HEK293T (cell line): ENCODE measurements at regions not wholly inside any gene's neighbourhood (a gene's known extent, or its start where the extent isn't known, plus 50 kb on each side); places are given as distances from the start of the nearest gene placed in this dataset.

Experiments used
- CTCF ChIA-PET: fragments of 350-600 bp; formaldehyde crosslinking; extraction: SDS; loops from one replicate; lab custom pipeline; 2021; ENCODE audit warnings: antibody characterized with exemption, inconsistent platforms; lab: Yijun Ruan, JAX
- POLR2A ChIA-PET: fragments of 350-600 bp; formaldehyde crosslinking; extraction: SDS; loops from one replicate; lab custom pipeline; 2020; ENCODE audit warnings: antibody characterized with exemption, inconsistent platforms; lab: Yijun Ruan, JAX
- DNase-seq: peaks from one replicate; pipeline ENCODE4 v3.0.0; 2012; ENCODE audit warnings: mixed read lengths; ENCODE audit errors: extremely low spot score
- ARNT ChIP-seq: fragments of 450-650 bp; IDR thresholded peaks from 2 replicates; pipeline ENCODE4 v1.6.1; 2017; ENCODE audit warnings: mild to moderate bottlenecking
- BHLHE40 ChIP-seq: fragments of 450-650 bp; IDR thresholded peaks from 2 replicates; pipeline ENCODE4 v1.6.1; 2016; ENCODE audit warnings: mild to moderate bottlenecking, moderate library complexity, borderline replicate concordance
- CTBP1 ChIP-seq: fragments of 450-650 bp; IDR thresholded peaks from 2 replicates; pipeline ENCODE4 v1.6.1; 2016; ENCODE audit warnings: borderline replicate concordance
- ELF4 ChIP-seq: fragments of 450-650 bp; IDR thresholded peaks from 2 replicates; pipeline ENCODE4 v1.6.1; 2017; ENCODE audit warnings: antibody characterized with exemption
- FOXA1 ChIP-seq: fragments of 450-650 bp; IDR thresholded peaks from 2 replicates; pipeline ENCODE4 v1.6.1; 2016; ENCODE audit warnings: mild to moderate bottlenecking
- FOXK2 ChIP-seq: fragments of 450-650 bp; IDR thresholded peaks from 2 replicates; pipeline ENCODE4 v1.6.1; 2016; ENCODE audit warnings: mild to moderate bottlenecking
- FOXM1 ChIP-seq: fragments of 450-650 bp; IDR thresholded peaks from 2 replicates; pipeline ENCODE4 v1.6.1; 2017; ENCODE audit warnings: mild to moderate bottlenecking, borderline replicate concordance
- HDGF ChIP-seq: fragments of 450-650 bp; IDR thresholded peaks from 2 replicates; pipeline ENCODE4 v1.6.1; 2017; ENCODE audit warnings: antibody characterized with exemption, borderline replicate concordance
- L3MBTL2 ChIP-seq: fragments of 450-650 bp; conservative IDR thresholded peaks from 2 replicates; pipeline ENCODE4 v1.6.1; 2016; ENCODE audit warnings: mild to moderate bottlenecking
- LEF1 ChIP-seq: fragments of 450-650 bp; IDR thresholded peaks from 2 replicates; pipeline ENCODE4 v1.6.1; 2017; ENCODE audit warnings: mild to moderate bottlenecking, borderline replicate concordance
- NFRKB ChIP-seq: fragments of 450-650 bp; IDR thresholded peaks from 2 replicates; pipeline ENCODE4 v1.6.1; 2016; ENCODE audit warnings: mild to moderate bottlenecking, moderate library complexity
- PKNOX1 ChIP-seq: fragments of 450-650 bp; IDR thresholded peaks from 2 replicates; pipeline ENCODE4 v1.6.1; 2016
- SP1 ChIP-seq: fragments of 450-650 bp; IDR thresholded peaks from 2 replicates; pipeline ENCODE4 v1.6.1; 2017
- SUZ12 ChIP-seq: fragments of 450-650 bp; IDR thresholded peaks from 2 replicates; pipeline ENCODE4 v1.6.1; 2016; ENCODE audit warnings: mild to moderate bottlenecking
- TARDBP ChIP-seq: fragments of 450-650 bp; IDR thresholded peaks from 2 replicates; pipeline ENCODE4 v1.6.1; 2016
- ZNF384 ChIP-seq: fragments of 450-650 bp; IDR thresholded peaks from 2 replicates; pipeline ENCODE4 v1.6.1; 2016

- TF ChIP-seq CTBP1 (no peak), LEF1 (no peak), ARNT (no peak), ZNF384 (no peak)
- POLR2A ChIA-PET, result no interaction called here
- no peak for DNase-seq
- CTCF ChIA-PET, result no interaction called here
Observed at GRCh38 chr9:28656727-28657126, 1083.4 kb upstream of the C9orf72 start.

DNA sequence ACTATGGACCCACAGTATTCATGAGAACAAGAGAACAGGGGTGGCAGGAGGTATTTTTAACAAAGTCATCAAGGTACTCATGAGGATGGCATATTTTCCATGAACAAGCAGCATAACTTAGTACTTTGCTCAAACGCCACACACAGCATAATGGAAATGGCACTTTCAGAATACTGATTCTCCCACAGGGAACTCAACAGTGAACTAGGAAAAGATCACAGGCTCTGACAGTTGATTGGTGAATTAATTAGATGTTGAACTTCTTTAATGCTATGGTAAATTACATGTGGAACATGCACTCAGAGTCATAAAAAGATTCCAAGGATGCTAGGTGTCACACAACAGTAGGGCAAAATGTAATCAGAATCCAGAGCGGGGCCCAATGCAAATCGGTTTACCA lies 1088.6 kb upstream of the C9orf72 start:
- ChIA-PET CTCF (no interaction called here), POLR2A (no interaction called here)
- TF ChIP-seq LEF1 (no peak), L3MBTL2 (no peak), ARNT (no peak), ELF4 (no peak), TARDBP (no peak), FOXM1 (no peak)
- no peak for DNase-seq

- TF ChIP-seq NFRKB (no peak), LEF1 (no peak), FOXM1 (no peak), FOXK2 (no peak), L3MBTL2 (no peak), BHLHE40 (no peak), FOXA1 (no peak), ARNT (no peak), ELF4 (no peak), PKNOX1 (no peak), ZNF384 (no peak), SUZ12 (no peak), SP1 (no peak), TARDBP (no peak), HDGF (no peak), CTBP1 (no peak)
- CTCF ChIA-PET, result no interaction called here
- POLR2A ChIA-PET, result no interaction called here
- no peak for DNase-seq
Observed at GRCh38 chr9:28662675-28663074, 1089.4 kb upstream of the C9orf72 start.

DNA sequence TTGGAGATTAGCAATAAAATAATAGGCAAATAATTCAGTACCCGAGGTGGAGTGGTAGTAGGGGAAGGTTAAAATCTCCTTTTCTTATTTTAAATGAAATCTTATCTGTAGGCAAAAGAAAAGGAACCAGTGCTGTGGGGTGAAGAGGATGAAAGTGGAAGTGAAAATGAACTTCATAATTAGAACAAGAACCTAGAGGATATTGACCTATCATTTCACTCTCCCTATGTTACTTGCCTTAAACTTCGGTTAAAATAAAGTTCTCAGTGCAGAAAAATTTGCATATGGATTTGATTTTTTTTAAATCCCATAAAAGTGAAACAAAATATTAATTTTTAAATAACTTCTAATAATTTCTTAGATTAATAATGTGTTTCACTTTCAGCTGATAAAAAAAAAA lies 1094.9 kb upstream of the C9orf72 start:
- ChIA-PET CTCF (no interaction called here), POLR2A (no interaction called here)
- no peak for DNase-seq
- TF ChIP-seq CTBP1 (no peak), FOXM1 (no peak), SP1 (no peak), ELF4 (no peak), TARDBP (no peak), NFRKB (no peak), SUZ12 (no peak), FOXK2 (no peak), FOXA1 (no peak), ZNF384 (no peak), ARNT (no peak), BHLHE40 (no peak), HDGF (no peak), LEF1 (no peak)

- TF ChIP-seq ARNT, result no peak
- CTCF ChIA-PET, result no interaction called here
- DNase-seq, result no peak
- POLR2A ChIA-PET, result no interaction called here
Observed at GRCh38 chr9:28671000-28671399, 1097.7 kb upstream of the C9orf72 start.

DNA sequence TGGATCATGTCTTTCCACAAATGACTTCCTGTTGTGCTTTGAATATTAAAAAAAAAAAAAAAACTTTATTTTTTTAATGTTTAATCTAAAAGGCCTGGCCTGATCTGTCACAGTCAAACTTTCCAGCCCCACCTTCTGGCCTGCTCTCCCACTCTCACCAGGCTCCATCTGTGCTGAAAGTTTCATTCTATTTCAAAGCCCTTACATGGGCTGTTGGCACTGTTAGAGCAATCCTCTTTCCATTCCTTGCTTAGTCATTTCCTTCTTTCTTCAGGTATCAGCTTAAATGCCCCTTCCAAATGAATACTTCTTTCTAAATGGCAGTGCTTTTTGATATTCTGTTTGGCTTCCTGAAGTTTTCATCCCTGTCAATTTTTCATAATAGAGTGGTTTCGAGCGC lies 1104.8 kb upstream of the C9orf72 start:
- TF ChIP-seq ZNF384 (no peak), PKNOX1 (no peak), HDGF (no peak), SP1 (no peak)

GRCh38 chr9:28688172-28688571 lies 1114.9 kb upstream of the C9orf72 start:
- ChIA-PET CTCF (no interaction called here), POLR2A (no interaction called here)
- DNase-seq, result no peak
- TF ChIP-seq NFRKB (no peak), SP1 (no peak), FOXA1 (no peak), TARDBP (no peak), PKNOX1 (no peak), ELF4 (no peak), FOXM1 (no peak), LEF1 (no peak), ZNF384 (no peak), CTBP1 (no peak), ARNT (no peak), BHLHE40 (no peak), FOXK2 (no peak), L3MBTL2 (no peak), SUZ12 (no peak), HDGF (no peak)

More for the DNA sequence above, 1104.8 kb upstream of the C9orf72 start:
- POLR2A ChIA-PET, result no interaction called here
- CTCF ChIA-PET, result no interaction called here
- no peak for DNase-seq
